ENCODE measurements at regions not wholly inside any gene's neighbourhood (a gene's known extent, or its start where the extent isn't known, plus 50 kb on each side); places are given as distances from the start of the nearest gene placed in this dataset.

DNA sequence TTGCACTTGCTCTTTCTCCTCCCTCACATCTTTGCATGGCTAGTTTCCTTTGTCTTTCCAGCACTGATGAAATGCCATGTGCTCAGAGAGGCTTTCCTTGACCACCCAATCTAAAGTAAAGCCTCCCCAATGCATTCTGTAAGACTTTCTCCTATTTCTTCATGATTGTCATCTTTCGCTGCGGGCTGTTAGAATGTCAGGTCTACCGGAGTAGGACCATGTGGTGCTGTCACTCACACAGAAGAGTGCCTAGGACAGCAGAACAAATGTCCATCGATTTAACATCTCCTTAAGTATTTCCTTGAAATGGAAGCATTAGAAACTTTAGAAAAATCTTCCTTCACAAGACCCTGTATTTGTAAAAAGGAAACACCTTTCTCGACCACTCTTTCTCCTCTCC lies 99.9 kb upstream of the TMC3 start:
- Mint-ChIP-seq H3K27me3 (ENCODE audit: low read depth) (no peaks in the 10 kb centered on the region), H3K9me3 (no peaks in the 10 kb centered on the region), H3K4me3 (no peak overlapping the region), H3K27ac (no peak overlapping the region), H3K36me3 (no peaks in the 10 kb centered on the region), H3K4me1 (peaks cover 10% of the 10 kb centered on the region)
- TF ChIP-seq NR1H2 (CRISPR knock-in tag; IDR thresholded peaks at IDR 0.05): no peak
- no peak for TF ChIP-seq EMX1 (CRISPR knock-in tag; IDR thresholded peaks at IDR 0.05)
- no peak for TF ChIP-seq MXD4 (CRISPR knock-in tag; IDR thresholded peaks at IDR 0.05; ENCODE audit: borderline replicate concordance)
- TF ChIP-seq, protein P1, sequence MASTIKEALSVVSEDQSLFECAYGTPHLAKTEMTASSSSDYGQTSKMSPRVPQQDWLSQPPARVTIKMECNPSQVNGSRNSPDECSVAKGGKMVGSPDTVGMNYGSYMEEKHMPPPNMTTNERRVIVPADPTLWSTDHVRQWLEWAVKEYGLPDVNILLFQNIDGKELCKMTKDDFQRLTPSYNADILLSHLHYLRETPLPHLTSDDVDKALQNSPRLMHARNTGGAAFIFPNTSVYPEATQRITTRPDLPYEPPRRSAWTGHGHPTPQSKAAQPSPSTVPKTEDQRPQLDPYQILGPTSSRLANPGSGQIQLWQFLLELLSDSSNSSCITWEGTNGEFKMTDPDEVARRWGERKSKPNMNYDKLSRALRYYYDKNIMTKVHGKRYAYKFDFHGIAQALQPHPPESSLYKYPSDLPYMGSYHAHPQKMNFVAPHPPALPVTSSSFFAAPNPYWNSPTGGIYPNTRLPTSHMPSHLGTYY (CRISPR knock-in tag; IDR thresholded peaks at IDR 0.05): no peak
- no peak for TF ChIP-seq ZNF263 (CRISPR knock-in tag; IDR thresholded peaks at IDR 0.05; ENCODE audit: low read depth)
- TF ChIP-seq, protein P2, sequence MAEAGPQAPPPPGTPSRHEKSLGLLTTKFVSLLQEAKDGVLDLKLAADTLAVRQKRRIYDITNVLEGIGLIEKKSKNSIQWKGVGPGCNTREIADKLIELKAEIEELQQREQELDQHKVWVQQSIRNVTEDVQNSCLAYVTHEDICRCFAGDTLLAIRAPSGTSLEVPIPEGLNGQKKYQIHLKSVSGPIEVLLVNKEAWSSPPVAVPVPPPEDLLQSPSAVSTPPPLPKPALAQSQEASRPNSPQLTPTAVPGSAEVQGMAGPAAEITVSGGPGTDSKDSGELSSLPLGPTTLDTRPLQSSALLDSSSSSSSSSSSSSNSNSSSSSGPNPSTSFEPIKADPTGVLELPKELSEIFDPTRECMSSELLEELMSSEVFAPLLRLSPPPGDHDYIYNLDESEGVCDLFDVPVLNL (CRISPR knock-in tag; IDR thresholded peaks at IDR 0.05; ENCODE audit: borderline replicate concordance, low read depth): no peak
- no peak for TF ChIP-seq ZNF416 (CRISPR knock-in tag; IDR thresholded peaks at IDR 0.05)
- CTCF ChIA-PET: no interaction called here
- no peak for ATAC-seq
- POLR2A ChIA-PET: no interaction called here
- DNase-seq (ENCODE audit: low spot score): no peak

DNA sequence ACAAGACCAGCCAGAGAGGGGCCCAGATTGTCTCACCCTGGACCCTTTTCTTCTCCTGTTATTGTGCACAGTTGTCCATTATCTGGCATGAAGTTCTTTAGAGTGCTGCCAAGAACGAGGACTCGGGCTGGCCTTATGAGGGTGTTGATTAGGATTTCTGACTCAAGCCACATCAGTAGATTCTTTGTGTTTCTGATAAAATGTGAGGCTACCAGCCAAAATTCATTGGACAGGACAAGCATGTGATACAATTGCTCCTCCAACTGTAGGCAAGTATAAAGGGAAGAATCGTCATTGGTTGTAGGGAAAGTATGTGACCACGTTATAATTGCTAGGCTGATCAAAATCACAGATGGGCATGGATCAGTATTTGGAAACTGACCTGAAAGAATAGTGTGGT lies 99.2 kb upstream of the TMC3 start:
- H3K9me3 Mint-ChIP-seq: no peaks in the 10 kb centered on the region
- TF ChIP-seq, protein P3, sequence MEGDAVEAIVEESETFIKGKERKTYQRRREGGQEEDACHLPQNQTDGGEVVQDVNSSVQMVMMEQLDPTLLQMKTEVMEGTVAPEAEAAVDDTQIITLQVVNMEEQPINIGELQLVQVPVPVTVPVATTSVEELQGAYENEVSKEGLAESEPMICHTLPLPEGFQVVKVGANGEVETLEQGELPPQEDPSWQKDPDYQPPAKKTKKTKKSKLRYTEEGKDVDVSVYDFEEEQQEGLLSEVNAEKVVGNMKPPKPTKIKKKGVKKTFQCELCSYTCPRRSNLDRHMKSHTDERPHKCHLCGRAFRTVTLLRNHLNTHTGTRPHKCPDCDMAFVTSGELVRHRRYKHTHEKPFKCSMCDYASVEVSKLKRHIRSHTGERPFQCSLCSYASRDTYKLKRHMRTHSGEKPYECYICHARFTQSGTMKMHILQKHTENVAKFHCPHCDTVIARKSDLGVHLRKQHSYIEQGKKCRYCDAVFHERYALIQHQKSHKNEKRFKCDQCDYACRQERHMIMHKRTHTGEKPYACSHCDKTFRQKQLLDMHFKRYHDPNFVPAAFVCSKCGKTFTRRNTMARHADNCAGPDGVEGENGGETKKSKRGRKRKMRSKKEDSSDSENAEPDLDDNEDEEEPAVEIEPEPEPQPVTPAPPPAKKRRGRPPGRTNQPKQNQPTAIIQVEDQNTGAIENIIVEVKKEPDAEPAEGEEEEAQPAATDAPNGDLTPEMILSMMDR (IDR thresholded peaks at IDR 0.05): no peak
- TF ChIP-seq, protein P4, sequence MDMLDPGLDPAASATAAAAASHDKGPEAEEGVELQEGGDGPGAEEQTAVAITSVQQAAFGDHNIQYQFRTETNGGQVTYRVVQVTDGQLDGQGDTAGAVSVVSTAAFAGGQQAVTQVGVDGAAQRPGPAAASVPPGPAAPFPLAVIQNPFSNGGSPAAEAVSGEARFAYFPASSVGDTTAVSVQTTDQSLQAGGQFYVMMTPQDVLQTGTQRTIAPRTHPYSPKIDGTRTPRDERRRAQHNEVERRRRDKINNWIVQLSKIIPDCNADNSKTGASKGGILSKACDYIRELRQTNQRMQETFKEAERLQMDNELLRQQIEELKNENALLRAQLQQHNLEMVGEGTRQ (CRISPR knock-in tag; IDR thresholded peaks at IDR 0.05): no peak
- TF ChIP-seq, protein P5, sequence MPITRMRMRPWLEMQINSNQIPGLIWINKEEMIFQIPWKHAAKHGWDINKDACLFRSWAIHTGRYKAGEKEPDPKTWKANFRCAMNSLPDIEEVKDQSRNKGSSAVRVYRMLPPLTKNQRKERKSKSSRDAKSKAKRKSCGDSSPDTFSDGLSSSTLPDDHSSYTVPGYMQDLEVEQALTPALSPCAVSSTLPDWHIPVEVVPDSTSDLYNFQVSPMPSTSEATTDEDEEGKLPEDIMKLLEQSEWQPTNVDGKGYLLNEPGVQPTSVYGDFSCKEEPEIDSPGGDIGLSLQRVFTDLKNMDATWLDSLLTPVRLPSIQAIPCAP (CRISPR knock-in tag; IDR thresholded peaks at IDR 0.05): no peak
- TF ChIP-seq, protein P6, sequence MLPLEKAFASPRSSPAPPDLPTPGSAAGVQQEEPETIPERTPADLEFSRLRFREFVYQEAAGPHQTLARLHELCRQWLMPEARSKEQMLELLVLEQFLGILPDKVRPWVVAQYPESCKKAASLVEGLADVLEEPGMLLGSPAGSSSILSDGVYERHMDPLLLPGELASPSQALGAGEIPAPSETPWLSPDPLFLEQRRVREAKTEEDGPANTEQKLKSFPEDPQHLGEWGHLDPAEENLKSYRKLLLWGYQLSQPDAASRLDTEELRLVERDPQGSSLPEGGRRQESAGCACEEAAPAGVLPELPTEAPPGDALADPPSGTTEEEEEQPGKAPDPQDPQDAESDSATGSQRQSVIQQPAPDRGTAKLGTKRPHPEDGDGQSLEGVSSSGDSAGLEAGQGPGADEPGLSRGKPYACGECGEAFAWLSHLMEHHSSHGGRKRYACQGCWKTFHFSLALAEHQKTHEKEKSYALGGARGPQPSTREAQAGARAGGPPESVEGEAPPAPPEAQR (CRISPR knock-in tag; IDR thresholded peaks at IDR 0.05): no peak
- TF ChIP-seq SMAD3 (CRISPR knock-in tag; IDR thresholded peaks at IDR 0.05; ENCODE audit: borderline replicate concordance): no peak
- TF ChIP-seq HMGA2 (CRISPR knock-in tag; IDR thresholded peaks at IDR 0.05): no peak
- H3K4me3 Mint-ChIP-seq: no peak overlapping the region
- DNase-seq (ENCODE audit: low spot score): no peak
- ATAC-seq: no peak
- ChIA-PET POLR2A (no interaction called here), CTCF (no interaction called here)
- no peak overlapping the region for H3K27ac Mint-ChIP-seq
- H3K36me3 Mint-ChIP-seq: no peaks in the 10 kb centered on the region
- H3K27me3 Mint-ChIP-seq (ENCODE audit: low read depth): no peaks in the 10 kb centered on the region
- H3K4me1 Mint-ChIP-seq: peaks cover 4% of the 10 kb centered on the region

DNA sequence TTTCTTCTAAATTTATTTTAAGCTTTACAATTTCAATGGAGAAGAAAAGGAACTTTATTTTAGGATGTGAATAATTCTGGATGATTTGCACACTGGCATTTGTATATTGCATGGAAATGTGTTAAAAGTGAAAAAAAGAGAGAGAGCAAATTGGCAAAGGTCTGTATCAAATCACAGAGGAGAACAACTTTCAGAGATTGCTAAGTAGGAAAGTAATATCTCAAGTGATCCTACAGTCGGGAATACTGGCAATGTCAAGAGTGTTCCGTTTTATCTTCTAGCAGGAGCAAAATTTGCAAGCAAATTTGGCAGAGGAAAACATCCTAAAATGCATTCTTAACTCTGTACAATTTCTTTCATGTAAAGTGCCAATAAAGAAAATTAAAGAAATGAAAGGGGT lies 97.1 kb upstream of the TMC3 start:
- Mint-ChIP-seq H3K27me3 (ENCODE audit: low read depth) (no peaks in the 10 kb centered on the region), H3K4me1 (no peaks in the 10 kb centered on the region), H3K27ac (no peak overlapping the region), H3K4me3 (no peak overlapping the region), H3K9me3 (no peaks in the 10 kb centered on the region), H3K36me3 (no peaks in the 10 kb centered on the region)
- POLR2A ChIA-PET: no interaction called here
- TF ChIP-seq, protein P1 (CRISPR knock-in tag; IDR thresholded peaks at IDR 0.05): no peak
- TF ChIP-seq ZNF219 (CRISPR knock-in tag; IDR thresholded peaks at IDR 0.05; ENCODE audit: borderline replicate concordance) (no peak), GTF2I (CRISPR knock-in tag; conservative IDR thresholded peaks at IDR 0.05) (no peak), NFYB (CRISPR knock-in tag; conservative IDR thresholded peaks at IDR 0.05; ENCODE audit: low read depth) (no peak)
- TF ChIP-seq, protein P6 (CRISPR knock-in tag; IDR thresholded peaks at IDR 0.05): no peak
- ATAC-seq: no peak
- DNase-seq (ENCODE audit: low spot score): no peak
- CTCF ChIA-PET: interaction anchor here (0.8 to 2.5 kb wide), 6 partner anchors 10 to 205 kb away, joined by 3 to 13 read pairs (median 6); no protein-coding TSS in a partner anchor
